NCI-H524 treated with DMSO at 0.1 percent for 48 hours (cell line): ENCODE measurements at regions not wholly inside any gene's neighbourhood (a gene's known extent, or its start where the extent isn't known, plus 50 kb on each side); places are given as distances from the start of the nearest gene placed in this dataset.

Source experiments
- DNase-seq: peaks from one replicate; lab custom pipeline; 2025; lab: John Stamatoyannopoulos, UW

DNA sequence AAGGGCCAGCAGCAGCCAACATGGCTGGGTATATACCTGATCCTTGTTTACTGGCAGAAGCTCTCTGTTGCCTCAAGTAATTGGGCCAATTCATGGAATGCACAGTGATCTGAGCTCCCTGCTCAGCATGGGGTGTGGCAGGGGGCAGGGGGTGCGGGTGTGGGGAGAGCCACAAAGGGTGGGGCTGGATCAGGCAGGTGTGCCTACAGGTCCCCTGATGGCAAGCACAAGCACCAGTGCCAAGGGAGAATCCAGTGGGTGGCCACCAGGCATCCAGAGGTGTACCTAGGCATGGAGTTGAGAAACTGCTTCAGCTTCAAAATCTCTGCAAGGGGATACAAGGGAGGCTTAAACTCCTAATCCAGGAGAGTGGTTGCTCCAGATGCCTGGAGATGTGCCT is 235.8 kb upstream of the TLE4 start:
- DNase-seq: no peak

- DNase-seq: no peak
Observed at GRCh38 chr9:79341561-79341960, 230.2 kb upstream of the TLE4 start.

- no peak for DNase-seq
Observed at GRCh38 chr9:79346350-79347020, 225.3 kb upstream of the TLE4 start.

DNA sequence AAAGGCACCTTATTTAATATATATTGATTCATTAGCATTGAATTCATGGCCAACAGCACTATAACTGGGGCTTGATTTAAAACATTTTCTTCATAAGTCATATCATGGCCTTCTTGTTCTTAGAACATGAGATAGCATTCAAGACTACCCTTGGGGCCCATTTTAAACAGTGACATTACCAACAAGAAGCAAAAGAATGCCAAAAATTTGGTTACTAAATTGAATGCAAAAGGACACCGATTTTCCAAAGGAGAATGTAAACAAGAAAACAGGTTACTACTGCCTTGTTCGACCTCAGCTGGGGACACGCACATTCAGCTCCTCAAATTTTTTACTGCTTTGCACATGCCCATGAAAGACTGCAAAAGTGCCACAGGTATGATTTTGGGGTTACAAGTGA is 219.4 kb upstream of the TLE4 start:
- DNase-seq: no peak

- DNase-seq: no peak
Observed at GRCh38 chr9:79353856-79354520, 217.8 kb upstream of the TLE4 start.

GRCh38 chr9:79357194-79357593 is 214.6 kb upstream of the TLE4 start:
- no peak for DNase-seq

- no peak for DNase-seq
Observed at GRCh38 chr9:79357616-79358015, 214.1 kb upstream of the TLE4 start.

DNA sequence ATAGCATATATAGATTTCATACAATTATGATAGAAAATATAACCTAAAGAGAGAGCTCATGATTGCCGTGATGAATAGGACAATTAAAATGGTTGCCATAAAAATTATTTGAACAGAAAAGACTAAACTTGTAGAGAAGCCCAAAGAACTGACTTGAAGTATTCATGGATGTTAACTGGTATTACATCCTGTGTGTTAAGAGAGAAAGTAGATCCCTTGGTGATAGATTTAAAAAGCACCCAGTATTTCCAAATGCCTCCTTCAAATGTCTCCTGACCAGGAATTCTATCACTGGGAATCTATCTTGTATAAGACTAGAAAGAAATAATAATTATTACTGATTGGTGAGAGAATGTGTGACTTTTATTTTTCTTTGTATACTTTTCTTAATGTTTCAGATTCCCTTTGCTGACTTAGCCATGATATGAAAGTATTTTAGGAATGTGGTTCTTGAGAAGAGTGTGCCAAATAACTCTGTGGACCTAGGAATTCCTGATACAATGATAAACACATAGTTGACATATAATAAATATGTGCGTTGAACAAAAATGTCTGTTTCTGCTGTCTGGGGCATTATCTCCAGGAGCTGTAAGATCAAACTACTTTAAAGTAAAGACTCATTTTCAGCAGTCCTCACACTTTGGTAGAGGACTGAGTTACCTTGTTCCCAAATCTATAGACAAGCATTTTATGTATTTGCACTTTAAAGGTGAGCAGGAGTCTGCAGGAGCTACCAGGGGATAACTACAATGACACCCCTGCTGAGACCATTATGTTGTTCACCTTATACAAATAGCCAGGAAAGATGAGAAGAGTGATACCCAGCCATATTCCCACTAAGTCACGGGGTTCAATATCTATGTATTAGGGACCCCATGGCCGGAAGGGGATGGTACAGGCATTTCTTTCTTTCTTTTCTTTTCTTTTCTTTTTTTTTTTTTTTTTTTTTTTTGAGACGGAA is 211.1 kb upstream of the TLE4 start:
- DNase-seq: no peak

- no peak for DNase-seq
Observed at GRCh38 chr9:79362100-79363081, 209.4 kb upstream of the TLE4 start.

DNA sequence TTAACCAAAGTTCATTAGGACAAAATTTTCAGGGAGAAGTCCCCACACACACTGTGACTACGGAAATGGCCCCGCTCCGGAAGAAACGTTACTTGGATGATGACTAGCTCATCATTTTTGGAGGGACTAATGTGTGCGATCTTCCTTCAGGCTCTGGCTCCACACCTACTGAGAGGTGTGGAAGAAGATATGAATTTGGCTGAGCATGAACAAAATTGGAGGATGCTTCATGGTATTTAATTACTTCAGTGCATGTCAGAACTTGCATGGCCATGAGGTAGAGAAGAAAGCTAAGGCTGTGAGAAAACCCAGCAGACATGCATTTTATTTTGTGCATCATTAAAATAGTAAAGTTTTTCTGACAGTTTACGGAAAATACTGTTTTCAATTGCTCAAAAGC is 202.1 kb upstream of the TLE4 start:
- no peak for DNase-seq

DNA sequence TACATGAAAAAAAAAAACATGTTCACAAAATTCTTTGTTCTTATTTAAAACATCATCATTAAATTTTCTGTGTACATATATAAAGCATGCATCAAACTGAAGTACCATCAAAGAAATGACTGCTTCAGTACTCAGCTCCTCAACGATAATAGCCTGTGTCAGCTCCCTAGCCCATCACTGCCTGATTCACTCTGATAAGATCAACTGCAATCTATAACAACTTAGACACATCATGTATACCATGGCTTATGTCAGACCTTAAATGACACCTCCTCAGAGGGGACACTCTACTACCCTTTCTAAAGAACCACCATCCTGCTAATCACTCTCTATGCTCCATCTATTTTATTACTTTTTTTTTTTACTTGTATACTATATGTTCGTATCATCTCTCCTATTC is 200.5 kb upstream of the TLE4 start:
- no peak for DNase-seq

DNA sequence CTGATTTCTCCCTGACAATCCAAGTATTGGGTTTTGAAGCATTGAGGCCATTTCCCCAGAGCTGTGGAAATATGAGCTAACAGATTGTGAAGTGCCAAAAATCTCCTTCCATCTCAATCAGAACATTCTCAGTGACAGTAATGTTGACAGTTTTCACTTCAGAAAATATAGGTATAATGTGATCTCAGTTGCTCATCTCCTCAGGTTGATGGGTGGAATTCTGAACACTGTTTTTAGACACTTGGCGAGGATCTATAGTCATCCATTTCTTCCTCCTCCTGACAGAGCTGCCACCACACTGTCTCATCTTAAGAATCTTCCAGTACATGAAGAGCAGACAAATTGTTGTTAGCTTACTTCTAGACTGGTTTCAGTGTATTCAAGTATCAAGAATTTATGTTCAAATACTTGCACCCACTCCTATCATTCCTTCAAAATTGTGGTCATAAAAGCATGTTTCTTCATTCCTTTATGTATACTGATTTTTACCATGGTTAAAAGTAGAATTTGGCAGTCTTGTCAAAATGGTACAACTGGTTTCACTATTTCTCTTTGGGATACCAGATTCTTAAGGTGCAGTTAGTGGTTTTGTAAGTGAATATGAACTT is 199.7 kb upstream of the TLE4 start:
- DNase-seq: no peak

GRCh38 chr9:79377339-79377855 is 194.4 kb upstream of the TLE4 start:
- DNase-seq: no peak

DNA sequence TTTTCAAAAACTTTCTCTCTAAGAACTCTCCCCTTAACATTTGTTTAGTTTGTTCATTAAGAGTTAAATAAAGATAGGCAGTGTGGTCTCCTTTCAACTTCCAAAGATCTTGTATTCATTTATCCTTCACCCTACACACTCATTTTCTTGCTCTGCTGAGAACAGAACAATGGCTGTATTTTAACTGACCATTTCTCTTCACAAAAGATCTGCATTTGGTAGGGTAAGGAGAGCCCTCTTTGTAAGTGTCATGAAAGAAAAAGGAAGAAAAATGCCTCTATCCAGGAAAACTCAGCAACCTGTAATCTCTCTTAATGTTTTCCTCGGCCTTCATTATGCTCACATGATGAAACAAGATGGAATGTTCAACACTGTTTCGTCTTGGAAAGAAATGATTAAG is 193.7 kb upstream of the TLE4 start:
- DNase-seq: no peak

DNA sequence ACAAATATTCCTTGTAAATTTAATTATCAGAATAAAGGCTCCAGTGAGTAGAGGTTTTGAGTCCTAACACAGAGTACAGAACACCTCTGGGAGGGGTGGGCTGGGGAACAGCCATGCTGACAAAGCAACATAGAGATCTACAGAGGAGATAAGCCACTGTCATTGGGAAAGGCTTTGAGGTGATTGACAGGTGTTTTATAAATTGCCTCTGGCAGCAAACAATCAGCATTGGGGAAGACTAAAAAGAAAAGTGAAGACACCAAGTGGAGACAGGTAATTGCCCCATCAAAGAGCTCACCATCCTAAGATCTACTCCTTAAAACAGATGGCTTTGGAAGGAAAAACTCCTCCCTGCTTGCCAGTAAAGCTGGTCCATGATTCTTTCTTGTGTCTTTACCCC is 189.7 kb upstream of the TLE4 start:
- DNase-seq: no peak

DNA sequence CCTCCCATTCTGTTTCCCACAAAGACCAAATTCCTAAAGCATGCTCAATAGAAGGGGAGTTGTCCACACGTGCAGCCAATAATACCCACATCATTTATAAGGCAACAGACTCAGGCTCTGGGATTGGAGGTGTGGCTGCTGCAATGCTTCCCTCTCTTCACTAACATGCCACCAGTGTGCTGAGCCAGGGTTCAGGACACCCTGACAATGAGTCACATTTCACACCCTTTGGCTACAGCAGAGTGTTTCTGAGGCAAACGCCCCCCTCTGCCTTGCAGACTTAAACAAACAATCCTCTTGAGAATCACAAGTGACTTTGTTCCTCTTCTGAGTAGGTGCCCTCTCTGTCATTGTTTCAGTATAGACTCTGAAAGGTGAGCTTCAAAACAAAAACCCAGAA is 189.3 kb upstream of the TLE4 start:
- no peak for DNase-seq

DNA sequence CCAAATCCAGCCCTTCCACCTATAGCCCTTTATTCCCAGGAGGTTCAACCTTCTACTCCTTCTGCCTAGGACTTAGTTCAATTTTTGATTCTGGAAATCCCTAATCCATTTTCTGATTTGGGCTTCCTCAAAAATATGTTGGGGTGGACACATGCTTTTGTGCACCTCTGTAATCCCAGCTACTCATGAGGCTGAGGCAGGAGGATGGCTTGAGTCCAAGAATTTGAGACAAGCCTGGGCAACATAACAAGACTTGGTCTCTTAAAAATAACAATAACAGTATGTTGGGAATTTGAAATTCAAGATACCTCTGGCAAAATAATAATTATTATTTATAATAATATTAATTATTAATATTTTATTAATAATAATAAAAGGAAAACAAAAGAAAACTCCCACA is 188.7 kb upstream of the TLE4 start:
- no peak for DNase-seq

DNA sequence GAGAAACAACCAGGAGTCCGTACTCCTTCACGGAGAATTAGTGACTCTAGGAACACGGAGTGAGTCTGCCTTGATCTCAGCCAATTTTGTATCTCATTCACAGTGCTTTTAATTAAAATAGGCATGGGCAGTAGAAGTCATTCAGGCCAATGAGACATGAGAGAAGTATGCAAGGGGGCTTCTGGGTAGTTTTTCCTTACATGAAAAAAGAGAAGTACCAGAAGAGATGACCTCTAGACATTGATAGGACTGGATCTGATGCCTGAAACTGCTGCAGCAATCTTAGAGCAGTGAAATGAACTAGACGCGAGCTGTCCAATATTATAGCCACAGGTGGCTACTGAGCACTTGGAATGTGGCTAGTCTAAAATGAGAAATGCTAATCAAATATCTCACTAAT is 187.7 kb upstream of the TLE4 start:
- no peak for DNase-seq

DNA sequence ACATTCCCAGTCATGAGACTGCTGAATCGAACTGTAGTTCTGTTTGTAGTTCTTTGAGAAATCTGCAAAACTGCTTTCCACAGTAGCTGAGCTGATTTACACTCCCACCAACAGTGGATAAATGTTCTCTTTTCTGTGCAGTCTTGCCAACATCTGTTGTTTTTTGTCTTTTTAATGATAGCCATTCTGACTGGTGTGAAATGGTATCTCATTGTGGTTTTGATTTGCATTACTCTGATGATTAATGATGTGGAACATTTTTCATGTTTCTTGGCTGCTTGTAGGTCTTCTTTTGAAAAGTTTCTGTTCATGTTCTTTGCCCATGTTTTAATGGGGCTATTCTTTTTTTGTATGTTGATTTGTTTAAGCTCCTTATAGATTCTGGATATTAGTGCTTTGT is 187.3 kb upstream of the TLE4 start:
- DNase-seq: no peak

- DNase-seq: no peak
Observed at GRCh38 chr9:79387101-79387835, 184.5 kb upstream of the TLE4 start.
